LHCN-M2 (cell line): ENCODE measurements at regions not wholly inside any gene's neighbourhood (a gene's known extent, or its start where the extent isn't known, plus 50 kb on each side); places are given as distances from the start of the nearest gene placed in this dataset.

Experiments used
- DNase-seq: peaks from one replicate; pipeline ENCODE4 v3.0.0-alpha.2; 2012; ENCODE audit warnings: low read depth

DNA sequence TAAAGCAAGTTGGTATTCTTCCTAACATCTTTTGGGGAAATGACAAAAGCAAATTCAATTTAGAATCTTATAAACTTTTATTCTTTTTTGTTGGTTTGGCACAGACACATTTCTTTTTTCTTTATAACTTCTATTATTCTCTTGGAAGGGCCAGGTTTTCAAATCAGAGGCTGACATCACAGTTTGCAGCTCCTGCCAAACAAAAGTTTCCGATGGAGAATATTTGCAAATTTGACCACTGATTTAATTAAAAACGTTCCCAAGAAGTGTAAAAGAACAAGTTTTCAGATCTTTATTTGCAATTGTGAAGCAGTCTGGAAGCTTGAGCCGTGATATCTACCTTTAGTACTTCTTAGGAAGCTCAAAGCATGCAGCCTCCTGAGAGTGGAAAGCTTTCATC is 53.8 kb upstream of the CD83 start:
- DNase-seq = no peak

DNA sequence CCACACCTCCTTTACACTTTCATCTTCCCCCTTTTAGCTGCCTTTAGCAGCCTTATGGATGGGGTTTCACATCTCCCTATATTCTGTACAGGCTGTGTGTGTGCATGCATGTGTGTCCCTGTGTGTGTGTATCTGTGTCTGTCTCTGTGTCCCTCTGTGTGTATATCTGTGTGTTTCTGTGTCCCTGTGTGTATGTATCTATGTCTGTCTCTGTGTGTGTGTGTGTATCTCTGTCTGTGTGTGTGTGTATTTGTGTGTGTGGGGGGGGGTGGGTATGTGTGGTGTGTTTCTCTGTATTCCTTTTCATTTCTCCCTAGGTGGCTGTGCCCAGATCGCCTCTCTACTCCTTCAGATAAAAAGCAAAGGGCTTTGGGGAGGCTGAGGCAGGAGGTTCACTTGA is 52.2 kb upstream of the CD83 start:
- no peak for DNase-seq

GRCh38 chr6:14066782-14067406 is 50.7 kb upstream of the CD83 start:
- DNase-seq = peak; percentile 68

GRCh38 chr6:14067656-14068055 is 49.9 kb upstream of the CD83 start:
- DNase-seq = no peak
